GM21360 (cell line): ENCODE measurements at regions not wholly inside any gene's neighbourhood (a gene's known extent, or its start where the extent isn't known, plus 50 kb on each side); places are given as distances from the start of the nearest gene placed in this dataset.
"Not testable (repeated sequence)": the region's sequence is repeated elsewhere in the genome, so short reads cannot be mapped to it uniquely, and the experiment has no call there.

Experiments
- ATAC-seq: cut with Tn5 transposase; IDR thresholded peaks from one replicate; pipeline ENCODE4 v1.9.1; 2021; ENCODE audit warnings: mild to moderate bottlenecking, moderate library complexity; ENCODE audit not compliant: unreplicated experiment

GRCh38 chr2:87592974-87593373 lies 154.9 kb upstream of the PLGLB2 start:
- ATAC-seq = not testable (repeated sequence)

- ATAC-seq = not testable (repeated sequence)
These were observed 153.9 kb upstream of the PLGLB2 start for GRCh38 chr2:87593784-87594610.

GRCh38 chr2:87594611-87594992 lies 153.3 kb upstream of the PLGLB2 start:
- ATAC-seq = not testable (repeated sequence)

- not testable (repeated sequence) for ATAC-seq
These were observed 152.9 kb upstream of the PLGLB2 start for GRCh38 chr2:87595017-87595416.

- ATAC-seq = not testable (repeated sequence)
These were observed 146.9 kb upstream of the PLGLB2 start for GRCh38 chr2:87600961-87601360.

GRCh38 chr2:87602118-87602517 lies 145.8 kb upstream of the PLGLB2 start:
- not testable (repeated sequence) for ATAC-seq

- ATAC-seq = not testable (repeated sequence)
These were observed 145.2 kb upstream of the PLGLB2 start for GRCh38 chr2:87602728-87603127.

GRCh38 chr2:87603418-87604278 lies 144.2 kb upstream of the PLGLB2 start:
- not testable (repeated sequence) for ATAC-seq

- not testable (repeated sequence) for ATAC-seq
These were observed 143.5 kb upstream of the PLGLB2 start for GRCh38 chr2:87604279-87604818.

- ATAC-seq = not testable (repeated sequence)
These were observed 142.9 kb upstream of the PLGLB2 start for GRCh38 chr2:87604980-87605379.

GRCh38 chr2:87608377-87609166 lies 139.3 kb upstream of the PLGLB2 start:
- ATAC-seq = not testable (repeated sequence)

GRCh38 chr2:87610974-87611373 lies 136.9 kb upstream of the PLGLB2 start:
- ATAC-seq = not testable (repeated sequence)

- not testable (repeated sequence) for ATAC-seq
These were observed 136.5 kb upstream of the PLGLB2 start for GRCh38 chr2:87611416-87611815.

GRCh38 chr2:87611956-87612355 lies 135.9 kb upstream of the PLGLB2 start:
- ATAC-seq = not testable (repeated sequence)

- ATAC-seq = not testable (repeated sequence)
These were observed 133.0 kb upstream of the PLGLB2 start for GRCh38 chr2:87614829-87615434.

- ATAC-seq = not testable (repeated sequence)
These were observed 128.8 kb upstream of the PLGLB2 start for GRCh38 chr2:87619121-87619520.

GRCh38 chr2:87621139-87621538 lies 126.7 kb upstream of the PLGLB2 start:
- ATAC-seq = not testable (repeated sequence)

- ATAC-seq = not testable (repeated sequence)
These were observed 125.2 kb upstream of the PLGLB2 start for GRCh38 chr2:87622720-87623119.

- peak; percentile 57 for ATAC-seq
These were observed 118.1 kb upstream of the PLGLB2 start for GRCh38 chr2:87629491-87630458.
